ENCODE measurements at regions not wholly inside any gene's neighbourhood (a gene's known extent, or its start where the extent isn't known, plus 50 kb on each side); places are given as distances from the start of the nearest gene placed in this dataset.
A peak's percentile ranks its signal among the peaks of the same experiment; 100 is the strongest.

DNA sequence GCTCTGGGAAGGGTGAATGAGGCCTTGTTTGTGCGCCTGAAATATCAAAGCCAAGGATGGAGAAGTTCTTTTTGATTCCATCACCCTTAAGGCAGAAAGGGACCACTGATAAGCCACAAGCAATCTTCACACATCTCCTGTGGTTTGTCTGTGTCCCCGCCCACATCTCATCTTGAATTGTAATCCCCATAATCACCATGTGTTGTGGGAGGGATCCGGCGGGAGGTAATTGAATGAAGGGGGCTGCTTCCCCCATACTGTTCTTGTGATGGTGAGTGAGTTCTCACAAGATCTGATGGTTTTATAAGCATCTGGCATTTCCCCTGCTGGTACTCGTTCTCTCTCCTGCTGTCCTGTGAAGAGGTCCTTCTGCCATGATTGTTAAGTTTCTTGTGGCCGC lies 329.6 kb upstream of the RGMA start:
- no peak for DNase-seq
- Histone ChIP-seq H3K4me1 (peaks cover 0 to 17% (median 0%) of the 10 kb centered on the region in 12 donors), H3K4me3 (no peak overlapping the region), H3K9me3 (no peaks in the 10 kb centered on the region), H3K36me3 (no peaks in the 10 kb centered on the region), H3K27me3 (peaks cover 0 to 5% (median 0%) of the 10 kb centered on the region in 9 donors), H3K27ac (peak overlapping the region in 2 of 12 donors; percentile 17 to 53)
- TF ChIP-seq, protein P1, sequence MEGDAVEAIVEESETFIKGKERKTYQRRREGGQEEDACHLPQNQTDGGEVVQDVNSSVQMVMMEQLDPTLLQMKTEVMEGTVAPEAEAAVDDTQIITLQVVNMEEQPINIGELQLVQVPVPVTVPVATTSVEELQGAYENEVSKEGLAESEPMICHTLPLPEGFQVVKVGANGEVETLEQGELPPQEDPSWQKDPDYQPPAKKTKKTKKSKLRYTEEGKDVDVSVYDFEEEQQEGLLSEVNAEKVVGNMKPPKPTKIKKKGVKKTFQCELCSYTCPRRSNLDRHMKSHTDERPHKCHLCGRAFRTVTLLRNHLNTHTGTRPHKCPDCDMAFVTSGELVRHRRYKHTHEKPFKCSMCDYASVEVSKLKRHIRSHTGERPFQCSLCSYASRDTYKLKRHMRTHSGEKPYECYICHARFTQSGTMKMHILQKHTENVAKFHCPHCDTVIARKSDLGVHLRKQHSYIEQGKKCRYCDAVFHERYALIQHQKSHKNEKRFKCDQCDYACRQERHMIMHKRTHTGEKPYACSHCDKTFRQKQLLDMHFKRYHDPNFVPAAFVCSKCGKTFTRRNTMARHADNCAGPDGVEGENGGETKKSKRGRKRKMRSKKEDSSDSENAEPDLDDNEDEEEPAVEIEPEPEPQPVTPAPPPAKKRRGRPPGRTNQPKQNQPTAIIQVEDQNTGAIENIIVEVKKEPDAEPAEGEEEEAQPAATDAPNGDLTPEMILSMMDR (IDR thresholded peaks at IDR 0.05) = no peak
- TF ChIP-seq POLR2A (IDR thresholded peaks at IDR 0.05) = no peak
- 71 to 76% (median 76%) methylated on average over 6 of the region's 6 CpGs for WGBS, 4 donors
- ATAC-seq = no peak
- intact Hi-C loops (cut with DNase I) = loop anchor here in 1 of 10 donors (10.0 kb wide), 2 partner anchors 56 to 166 kb away; no protein-coding TSS in a partner anchor

- H3K4me1 ChIP-seq = peaks cover 0 to 17% (median 0%) of the 10 kb centered on the region in 12 donors
- H3K36me3 ChIP-seq = no peaks in the 10 kb centered on the region
- peak overlapping the region in 7 of 12 donors; percentile 11 to 57 (median 52) for H3K27ac ChIP-seq
- H3K4me3 ChIP-seq = no peak overlapping the region
- intact Hi-C loops (cut with DNase I) = loop anchor here in 1 of 10 donors (10.0 kb wide), 2 partner anchors 57 to 167 kb away; no protein-coding TSS in a partner anchor
- peak; percentile 63 to 85 (median 80) for DNase-seq
- peak; percentile 77 to 90 (median 83) for ATAC-seq
- no peak for TF ChIP-seq POLR2A (IDR thresholded peaks at IDR 0.05)
- TF ChIP-seq, protein P1 (IDR thresholded peaks at IDR 0.05) = no peak
- no peaks in the 10 kb centered on the region for H3K9me3 ChIP-seq
- H3K27me3 ChIP-seq = peaks cover 0 to 10% (median 0%) of the 10 kb centered on the region in 9 donors
- WGBS, 4 donors = 14 to 22% (median 17%) methylated on average over 4 to 6 of the region's 6 CpGs
Measured at GRCh38 chr15:93417631-93418030, 328.6 kb upstream of the RGMA start.

- DNase-seq = peak in 2 of 5 donors; percentile 14 to 64
- no peaks in the 10 kb centered on the region for H3K36me3 ChIP-seq
- peak overlapping the region in 8 of 12 donors; percentile 9 to 57 (median 36) for H3K27ac ChIP-seq
- peak in 2 of 4 donors; percentile 27 to 47 for ATAC-seq
- H3K4me1 ChIP-seq = peaks cover 0 to 17% (median 0%) of the 10 kb centered on the region in 12 donors
- TF ChIP-seq, protein P1 (IDR thresholded peaks at IDR 0.05) = no peak
- TF ChIP-seq POLR2A (IDR thresholded peaks at IDR 0.05) = no peak
- no peak overlapping the region for H3K4me3 ChIP-seq
- peaks cover 0 to 10% (median 0%) of the 10 kb centered on the region in 9 donors for H3K27me3 ChIP-seq
- 59 to 69% (median 62%) methylated on average over 6 of the region's 6 CpGs for WGBS, 4 donors
- intact Hi-C loops (cut with DNase I) = loop anchor here in 1 of 10 donors (10.0 kb wide), 2 partner anchors 58 to 168 kb away; no protein-coding TSS in a partner anchor
- H3K9me3 ChIP-seq = no peaks in the 10 kb centered on the region
Measured at GRCh38 chr15:93417156-93417555, 328.1 kb upstream of the RGMA start.

DNA sequence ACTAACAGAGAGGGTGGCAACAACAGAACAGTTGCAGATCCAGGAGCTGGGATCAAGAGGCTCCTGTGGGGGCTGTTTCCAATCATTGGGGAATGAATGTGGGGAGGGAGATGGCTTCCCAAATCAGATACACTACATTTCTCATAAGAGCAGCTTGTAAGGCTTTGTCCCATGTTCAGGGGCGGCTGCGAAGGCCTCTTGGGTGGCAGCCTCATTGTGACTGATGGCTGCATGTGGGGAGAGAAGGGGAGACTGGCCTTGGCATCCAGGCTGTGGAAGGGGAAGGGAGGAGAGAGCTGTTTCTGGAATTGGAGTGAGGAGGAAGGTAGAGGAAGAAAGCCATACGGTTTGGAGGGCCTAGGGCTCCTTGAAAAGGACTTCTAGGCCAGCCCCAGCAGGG lies 326.6 kb upstream of the RGMA start:
- Histone ChIP-seq H3K36me3 (no peaks in the 10 kb centered on the region), H3K9me3 (no peaks in the 10 kb centered on the region), H3K4me1 (peaks cover 0 to 17% (median 0%) of the 10 kb centered on the region in 12 donors), H3K27me3 (peaks cover 0 to 10% (median 0%) of the 10 kb centered on the region in 9 donors), H3K27ac (no peak overlapping the region), H3K4me3 (no peak overlapping the region)
- WGBS, 4 donors = 76 to 84% (median 79%) methylated on average over 3 of the region's 3 CpGs
- intact Hi-C loops (cut with DNase I) = loop anchor here in 1 of 10 donors (10.0 kb wide), 2 partner anchors 59 to 169 kb away; no protein-coding TSS in a partner anchor
- ATAC-seq (no peak), DNase-seq (no peak)
- TF ChIP-seq POLR2A (IDR thresholded peaks at IDR 0.05) = no peak
- TF ChIP-seq, protein P1 (IDR thresholded peaks at IDR 0.05) = no peak
